Vagina (tissue), 2 donors: ENCODE measurements at regions not wholly inside any gene's neighbourhood (a gene's known extent, or its start where the extent isn't known, plus 50 kb on each side); places are given as distances from the start of the nearest gene placed in this dataset.

Experiments
- DNase-seq, 2 donors: peaks; one replicate each; pipeline ENCODE4 v3.0.0-alpha.2; 2017; ENCODE audit errors: extremely low spot score in 2 of 2
- H3K27ac ChIP-seq: fragments of 200-600 bp; sonication (generic); one replicate; pipeline ENCODE4 v1.5.1; 2019
- H3K27me3 ChIP-seq: fragments of 200-600 bp; sonication (generic); one replicate; pipeline ENCODE4 v1.5.1; 2019
- H3K36me3 ChIP-seq, 2 donors: fragments of 200-600 bp; sonication (generic); one replicate each; pipeline ENCODE4 v1.5.1; 2017 to 2019
- H3K4me1 ChIP-seq: fragments of 200-600 bp; sonication (generic); one replicate; pipeline ENCODE4 v1.5.1; 2019
- H3K4me3 ChIP-seq, 2 donors: fragments of 200-600 bp; sonication (generic); 1 replicate in 1 of 2; 2 replicates in 1 of 2; pipeline ENCODE4 v1.5.1; 2016 to 2019
- H3K9me3 ChIP-seq: fragments of 200-600 bp; sonication (generic); one replicate; pipeline ENCODE4 v1.5.1; 2019
- POLR2A ChIP-seq, 2 donors: fragments of 450-650 bp; IDR thresholded peaks; one replicate each; pipeline ENCODE4 v1.6.1; 2017; ENCODE audit warnings: antibody characterized with exemption in 2 of 2, mild to moderate bottlenecking in 2 of 2, moderate library complexity in 2 of 2
- POLR2AphosphoS5 ChIP-seq, 2 donors: sonication (generic); formaldehyde crosslinking; IDR thresholded peaks; one replicate each; pipeline ENCODE4 v1.9.0; 2017; ENCODE audit warnings: antibody characterized with exemption in 2 of 2, mild to moderate bottlenecking in 2 of 2, low read depth in 1 of 2; ENCODE audit not compliant: insufficient read depth in 1 of 2
- intact Hi-C: fragments of 100-400 bp; cut with DNase I; formaldehyde crosslinking; loops from one replicate; pipeline ENCODE4 v1.15.1; 2023
- TF ChIP-seq, protein P1 (sequence below), 3 experiments: fragments of 450-650 bp in 2 of 3; fragments of 200-600 bp in 1 of 3; sonication (generic) in 1 of 3; IDR thresholded peaks; one replicate each; pipeline ENCODE4 v1.5.1; 2017 to 2019; ENCODE audit warnings: antibody characterized with exemption in 3 of 3, mild to moderate bottlenecking in 2 of 3, moderate library complexity in 2 of 3

DNA sequence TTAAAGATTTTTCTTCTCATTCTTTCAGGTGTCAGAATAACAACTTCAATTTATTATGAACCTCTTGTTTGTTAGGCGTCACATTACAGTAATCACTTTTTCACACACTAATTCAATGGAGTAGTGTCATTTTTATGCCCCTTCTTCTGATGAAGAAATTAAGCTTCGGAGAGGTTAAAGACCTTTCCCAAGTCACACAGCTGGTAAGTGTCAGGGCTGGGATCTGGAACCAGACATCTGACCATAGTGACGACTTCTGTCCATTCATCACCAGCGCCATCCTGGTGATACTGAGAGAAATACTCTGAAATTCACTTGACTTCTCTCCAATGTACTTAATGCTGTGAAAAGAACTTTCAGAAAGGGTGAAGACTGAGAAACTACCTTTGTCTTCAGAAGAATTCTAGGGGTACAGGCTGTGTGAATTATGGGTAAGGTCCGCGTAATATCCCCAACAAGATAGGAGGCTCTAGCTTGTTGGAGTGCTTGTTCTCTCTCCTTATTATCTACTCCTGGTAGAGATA lies 173.8 kb downstream of the GAS1 start:
- H3K4me3 ChIP-seq, result no peak overlapping the region
- TF ChIP-seq, protein P1, sequence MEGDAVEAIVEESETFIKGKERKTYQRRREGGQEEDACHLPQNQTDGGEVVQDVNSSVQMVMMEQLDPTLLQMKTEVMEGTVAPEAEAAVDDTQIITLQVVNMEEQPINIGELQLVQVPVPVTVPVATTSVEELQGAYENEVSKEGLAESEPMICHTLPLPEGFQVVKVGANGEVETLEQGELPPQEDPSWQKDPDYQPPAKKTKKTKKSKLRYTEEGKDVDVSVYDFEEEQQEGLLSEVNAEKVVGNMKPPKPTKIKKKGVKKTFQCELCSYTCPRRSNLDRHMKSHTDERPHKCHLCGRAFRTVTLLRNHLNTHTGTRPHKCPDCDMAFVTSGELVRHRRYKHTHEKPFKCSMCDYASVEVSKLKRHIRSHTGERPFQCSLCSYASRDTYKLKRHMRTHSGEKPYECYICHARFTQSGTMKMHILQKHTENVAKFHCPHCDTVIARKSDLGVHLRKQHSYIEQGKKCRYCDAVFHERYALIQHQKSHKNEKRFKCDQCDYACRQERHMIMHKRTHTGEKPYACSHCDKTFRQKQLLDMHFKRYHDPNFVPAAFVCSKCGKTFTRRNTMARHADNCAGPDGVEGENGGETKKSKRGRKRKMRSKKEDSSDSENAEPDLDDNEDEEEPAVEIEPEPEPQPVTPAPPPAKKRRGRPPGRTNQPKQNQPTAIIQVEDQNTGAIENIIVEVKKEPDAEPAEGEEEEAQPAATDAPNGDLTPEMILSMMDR (IDR thresholded peaks at IDR 0.05), result no peak
- TF ChIP-seq POLR2AphosphoS5 (IDR thresholded peaks at IDR 0.05; ENCODE audit: insufficient read depth in 1 of 2, low read depth in 1 of 2) (no peak), POLR2A (IDR thresholded peaks at IDR 0.05) (no peak)
- peak overlapping the region; percentile 6 for H3K27ac ChIP-seq
- no peaks in the 10 kb centered on the region for H3K4me1 ChIP-seq
- H3K9me3 ChIP-seq, result no peaks in the 10 kb centered on the region
- H3K36me3 ChIP-seq, result no peaks in the 10 kb centered on the region
- intact Hi-C loops, result no loop called here
- H3K27me3 ChIP-seq, result no peaks in the 10 kb centered on the region
- DNase-seq, result peak in 1 of 2 donors; percentile 27

DNA sequence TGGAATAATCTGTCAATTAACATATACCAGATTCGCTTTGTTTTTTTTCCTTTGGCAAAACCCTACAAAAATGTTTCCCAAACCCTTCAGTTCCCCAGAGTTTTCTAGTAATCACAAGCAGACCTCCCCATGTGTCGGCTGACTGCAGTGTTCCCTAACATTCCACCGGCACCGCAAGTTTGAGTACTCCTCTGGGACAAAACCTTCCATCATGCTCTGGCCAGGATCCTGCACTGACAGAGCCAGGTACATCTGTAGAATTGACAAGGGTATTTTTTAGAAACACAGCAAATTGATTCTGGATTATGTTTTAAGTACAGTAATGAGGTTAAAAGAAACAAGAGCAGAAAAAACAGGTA lies 174.7 kb downstream of the GAS1 start:
- TF ChIP-seq, protein P1 (IDR thresholded peaks at IDR 0.05), result no peak
- TF ChIP-seq POLR2A (IDR thresholded peaks at IDR 0.05) (no peak), POLR2AphosphoS5 (IDR thresholded peaks at IDR 0.05; ENCODE audit: insufficient read depth in 1 of 2, low read depth in 1 of 2) (no peak)
- DNase-seq, result peak in 1 of 2 donors; percentile 77
- no peak overlapping the region for H3K27ac ChIP-seq
- H3K27me3 ChIP-seq, result no peaks in the 10 kb centered on the region
- no peaks in the 10 kb centered on the region for H3K4me1 ChIP-seq
- intact Hi-C loops, result no loop called here
- no peaks in the 10 kb centered on the region for H3K9me3 ChIP-seq
- H3K4me3 ChIP-seq, result no peak overlapping the region
- H3K36me3 ChIP-seq, result no peaks in the 10 kb centered on the region

DNA sequence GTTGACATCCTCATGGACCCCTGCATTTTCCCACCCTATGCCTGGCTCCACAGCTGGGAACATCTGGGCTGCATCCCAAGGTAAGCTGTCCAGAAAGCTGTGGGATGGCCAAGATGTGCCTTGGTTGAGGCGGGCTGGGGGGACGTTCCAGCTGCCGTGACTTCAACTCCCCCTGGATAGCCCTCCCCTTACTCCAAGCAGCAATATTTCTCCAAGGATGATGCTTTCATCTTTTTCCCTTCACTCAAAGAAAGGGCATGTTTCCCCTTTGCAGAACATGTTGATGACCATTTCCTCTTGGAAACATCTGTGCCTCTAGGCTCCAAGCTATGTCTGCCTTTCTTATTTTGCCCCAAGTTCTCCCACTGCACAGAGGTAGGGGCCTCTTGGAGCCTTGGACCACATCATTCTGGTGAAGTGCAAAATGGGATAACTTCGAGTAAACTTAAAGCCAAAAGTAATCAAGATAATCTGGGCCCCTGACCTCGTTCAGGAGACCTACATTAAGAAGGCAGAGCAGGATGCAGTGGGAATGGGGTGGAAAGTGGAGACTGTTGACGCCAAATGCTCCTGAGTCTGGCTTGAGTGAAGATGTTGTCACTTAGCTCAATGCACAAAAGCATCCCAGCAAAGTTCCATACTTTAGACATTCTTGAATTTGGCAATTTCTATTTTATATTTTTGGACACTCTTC lies 175.2 kb downstream of the GAS1 start:
- H3K27ac ChIP-seq, result no peak overlapping the region
- H3K4me3 ChIP-seq, result no peak overlapping the region
- peaks cover 4% of the 10 kb centered on the region for H3K4me1 ChIP-seq
- H3K27me3 ChIP-seq, result no peaks in the 10 kb centered on the region
- DNase-seq, result peak in 1 of 2 donors; percentile 65
- H3K9me3 ChIP-seq, result no peaks in the 10 kb centered on the region
- intact Hi-C loops, result no loop called here
- no peaks in the 10 kb centered on the region for H3K36me3 ChIP-seq
- TF ChIP-seq, protein P1 (IDR thresholded peaks at IDR 0.05), result no peak
- TF ChIP-seq POLR2AphosphoS5 (IDR thresholded peaks at IDR 0.05; ENCODE audit: insufficient read depth in 1 of 2, low read depth in 1 of 2) (no peak), POLR2A (IDR thresholded peaks at IDR 0.05) (no peak)

DNA sequence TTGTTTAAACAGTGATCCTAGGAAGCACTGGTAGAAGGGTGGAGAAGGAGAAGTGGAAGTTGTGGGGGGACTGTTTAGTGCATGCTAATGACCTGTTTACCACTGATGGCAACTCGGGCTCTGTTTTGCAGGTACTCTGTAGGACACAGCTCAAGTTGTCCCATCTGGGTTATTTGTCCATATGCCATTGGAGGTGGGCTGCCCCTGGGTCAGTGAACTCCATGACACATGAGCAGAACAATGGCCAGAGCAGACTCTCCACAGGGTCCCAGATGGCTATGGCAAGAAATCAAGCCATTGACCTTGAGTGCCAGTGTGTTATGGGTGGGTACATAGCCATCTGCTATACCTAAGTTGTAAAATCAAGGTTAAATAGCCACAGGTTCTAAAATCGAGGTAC lies 175.9 kb downstream of the GAS1 start:
- Histone ChIP-seq H3K4me1 (peaks cover 6% of the 10 kb centered on the region), H3K36me3 (no peaks in the 10 kb centered on the region), H3K27me3 (no peaks in the 10 kb centered on the region), H3K27ac (no peak overlapping the region), H3K4me3 (no peak overlapping the region), H3K9me3 (no peaks in the 10 kb centered on the region)
- peak in 1 of 2 donors; percentile 65 for DNase-seq
- TF ChIP-seq POLR2AphosphoS5 (IDR thresholded peaks at IDR 0.05; ENCODE audit: insufficient read depth in 1 of 2, low read depth in 1 of 2) (no peak), POLR2A (IDR thresholded peaks at IDR 0.05) (no peak)
- TF ChIP-seq, protein P1 (IDR thresholded peaks at IDR 0.05), result no peak
- intact Hi-C loops, result no loop called here

DNA sequence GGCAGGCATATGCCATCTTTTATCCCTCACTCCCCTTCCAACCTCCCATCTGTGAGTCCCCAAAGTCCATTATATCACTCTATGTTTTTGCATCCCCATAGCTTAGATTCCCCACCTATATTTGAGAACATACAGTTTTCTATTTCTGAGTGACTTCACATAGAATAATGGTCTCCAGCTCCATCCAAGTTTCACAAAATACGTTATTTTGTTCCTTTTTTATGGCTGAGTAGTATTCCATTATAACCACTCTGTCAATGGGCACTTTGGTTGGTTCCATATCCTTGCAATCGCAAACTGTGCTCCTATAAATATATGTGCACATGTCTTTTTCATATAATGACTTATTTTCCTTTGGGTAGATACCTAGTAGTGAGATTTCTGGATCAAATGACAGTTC lies 178.6 kb downstream of the GAS1 start:
- DNase-seq, result no peak
- intact Hi-C loops, result no loop called here
- no peaks in the 10 kb centered on the region for H3K27me3 ChIP-seq
- H3K4me1 ChIP-seq, result peaks cover 6% of the 10 kb centered on the region
- H3K4me3 ChIP-seq, result no peak overlapping the region
- no peaks in the 10 kb centered on the region for H3K9me3 ChIP-seq
- TF ChIP-seq POLR2AphosphoS5 (IDR thresholded peaks at IDR 0.05; ENCODE audit: insufficient read depth in 1 of 2, low read depth in 1 of 2), result no peak
- TF ChIP-seq, protein P1 (IDR thresholded peaks at IDR 0.05), result no peak
- TF ChIP-seq POLR2A (IDR thresholded peaks at IDR 0.05), result no peak
- H3K36me3 ChIP-seq, result no peaks in the 10 kb centered on the region
- no peak overlapping the region for H3K27ac ChIP-seq
